Hematopoietic multipotent progenitor cell treated with erythropoietin and hydrocortisone succinate and interleukin-3 and kit ligand, for 15 days (in vitro differentiated cells): ENCODE measurements at regions not wholly inside any gene's neighbourhood (a gene's known extent, or its start where the extent isn't known, plus 50 kb on each side); places are given as distances from the start of the nearest gene placed in this dataset.

ENCODE experiments used
- DNase-seq: peaks from one replicate; pipeline ENCODE4 v3.0.0-alpha.2; 2015; ENCODE audit warnings: low spot score

GRCh38 chr12:40618636-40619035 lies 73.6 kb upstream of the CNTN1 start:
- DNase-seq, result no peak

DNA sequence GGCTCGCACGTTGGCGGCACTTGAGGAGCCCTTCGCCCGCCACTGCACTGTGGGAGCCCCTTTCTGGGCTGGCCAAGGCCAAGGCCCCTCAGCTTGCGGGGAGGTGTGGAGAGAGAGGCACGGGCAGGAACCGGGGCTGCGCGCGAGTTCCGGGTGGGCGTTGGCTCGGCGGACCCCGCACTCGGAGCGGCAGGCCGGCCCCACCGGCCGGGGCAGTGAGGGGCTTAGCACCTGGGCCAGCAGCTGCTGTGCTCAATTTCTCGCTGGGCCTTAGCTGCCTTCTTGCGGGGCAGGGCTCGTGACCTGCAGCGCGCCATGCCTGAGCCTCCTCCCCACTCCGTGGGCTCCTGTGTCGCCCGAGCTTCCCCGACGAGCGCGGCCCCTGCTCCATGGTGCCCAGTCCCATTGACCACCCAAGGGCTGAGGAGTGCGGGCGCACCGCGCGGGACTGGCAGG lies 71.6 kb upstream of the CNTN1 start:
- DNase-seq, result no peak

GRCh38 chr12:40622246-40622838 lies 69.9 kb upstream of the CNTN1 start:
- DNase-seq, result peak; percentile 2

DNA sequence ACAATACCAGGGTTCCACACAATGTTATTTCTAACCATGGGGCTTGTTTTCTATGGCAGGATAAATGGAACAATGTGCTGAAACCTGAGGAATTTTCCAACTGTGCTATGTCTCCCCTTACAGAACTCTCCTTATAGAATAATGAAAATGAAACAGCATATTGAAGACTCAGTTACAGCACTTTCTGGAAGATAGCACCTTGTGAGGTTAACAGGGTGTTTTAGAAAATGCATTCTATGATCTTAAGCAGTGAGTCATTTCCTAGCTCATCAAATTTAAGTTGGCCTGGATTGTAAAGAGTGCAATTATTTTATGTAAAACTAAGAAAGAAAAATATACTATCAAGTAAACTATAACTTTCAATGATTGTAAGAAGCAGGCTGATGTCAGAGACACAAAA lies 60.1 kb upstream of the CNTN1 start:
- no peak for DNase-seq

- DNase-seq, result no peak
Measured at GRCh38 chr12:40632933-40633332, 59.3 kb upstream of the CNTN1 start.

GRCh38 chr12:40634517-40635131 lies 57.6 kb upstream of the CNTN1 start:
- no peak for DNase-seq

GRCh38 chr12:40635141-40635731 lies 57.0 kb upstream of the CNTN1 start:
- no peak for DNase-seq
